NK-92 treated with Interleukin-12 subunit alpha and Interleukin-12 subunit beta, amount 100 ng/mL, for 24 hours (cell line): ENCODE measurements at regions not wholly inside any gene's neighbourhood (a gene's known extent, or its start where the extent isn't known, plus 50 kb on each side); places are given as distances from the start of the nearest gene placed in this dataset.

ENCODE experiments used
- DNase-seq: peaks from one replicate; lab custom pipeline; 2025; lab: John Stamatoyannopoulos, UW

- no peak for DNase-seq
These were observed 51.7 kb upstream of the RTL1 start for GRCh38 chr14:100955201-100955600.

GRCh38 chr14:100962494-100962893, 59.0 kb upstream of the RTL1 start:
- DNase-seq: no peak

DNA sequence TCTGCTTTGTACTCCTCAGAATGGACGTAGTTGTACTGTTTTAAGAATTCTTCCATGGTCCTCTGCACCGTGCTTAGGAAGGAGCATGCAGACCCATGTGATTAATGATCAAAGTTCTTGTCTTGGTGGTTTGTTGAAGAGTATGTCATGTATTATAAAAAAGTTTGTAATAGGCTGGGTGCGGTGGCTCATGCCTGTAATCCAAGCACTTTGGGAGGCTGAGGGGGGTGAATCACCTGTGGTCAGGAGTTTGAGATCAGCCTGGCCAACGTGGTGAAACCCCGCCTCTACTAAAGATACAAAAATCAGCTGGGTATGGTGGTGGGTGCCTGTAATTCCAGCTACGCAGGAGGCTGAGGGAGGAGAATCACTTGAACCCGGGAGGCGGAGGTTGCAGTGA, 61.8 kb upstream of the RTL1 start:
- DNase-seq: no peak

- DNase-seq: no peak
These were observed 63.7 kb upstream of the RTL1 start for GRCh38 chr14:100967178-100967577.

- DNase-seq: no peak
These were observed 64.4 kb upstream of the RTL1 start for GRCh38 chr14:100967930-100968329.

GRCh38 chr14:100972118-100972897, 68.8 kb upstream of the RTL1 start:
- no peak for DNase-seq

DNA sequence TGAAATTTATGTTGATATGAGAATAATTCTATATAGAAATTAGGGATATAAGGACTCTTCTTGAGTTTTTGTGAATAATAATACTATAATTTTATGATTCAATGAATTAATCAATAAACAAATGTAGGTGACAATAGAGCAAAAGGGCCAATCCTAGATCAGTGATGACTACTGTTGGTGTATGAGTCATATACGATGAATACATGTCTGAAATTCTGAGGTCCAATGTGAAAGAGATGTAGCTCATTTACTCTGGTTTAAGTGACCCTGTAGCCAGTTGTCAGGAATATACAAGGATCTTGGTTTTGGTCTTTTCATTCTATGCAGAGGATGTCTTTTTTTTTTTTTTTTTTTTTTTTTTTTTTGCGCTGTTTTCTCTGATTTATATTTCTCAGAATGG, 72.1 kb upstream of the RTL1 start:
- no peak for DNase-seq

GRCh38 chr14:100979079-100979478, 75.6 kb upstream of the RTL1 start:
- DNase-seq: no peak

DNA sequence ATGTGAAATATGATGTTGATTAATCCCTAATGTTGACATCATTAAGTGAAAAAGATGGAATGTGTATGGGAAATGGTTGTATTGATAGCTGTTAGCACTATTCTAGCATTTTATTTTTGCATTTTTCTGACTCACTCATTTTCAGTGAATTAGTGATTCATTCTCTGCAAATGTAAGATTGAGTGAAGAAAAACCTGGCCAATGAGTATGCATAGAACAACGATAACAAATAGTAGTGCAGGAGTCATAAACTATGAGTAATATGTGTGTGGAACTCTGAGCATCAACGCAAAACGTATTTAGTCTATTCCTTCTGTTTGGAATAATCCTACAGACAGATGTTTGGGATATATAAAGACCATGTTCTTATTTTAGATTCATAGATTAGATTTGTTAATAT, 76.3 kb upstream of the RTL1 start:
- no peak for DNase-seq

- DNase-seq: no peak
These were observed 77.3 kb upstream of the RTL1 start for GRCh38 chr14:100980823-100981222.

GRCh38 chr14:100981809-100982208, 78.3 kb upstream of the RTL1 start:
- no peak for DNase-seq

- DNase-seq: no peak
These were observed 78.8 kb upstream of the RTL1 start for GRCh38 chr14:100982353-100982752.

GRCh38 chr14:100982762-100983161, 79.2 kb upstream of the RTL1 start:
- DNase-seq: no peak

- no peak for DNase-seq
These were observed 80.2 kb upstream of the RTL1 start for GRCh38 chr14:100983710-100984109.

- no peak for DNase-seq
These were observed 84.5 kb upstream of the RTL1 start for GRCh38 chr14:100988011-100988410.

GRCh38 chr14:100988411-100988900, 84.9 kb upstream of the RTL1 start:
- DNase-seq: no peak

- no peak for DNase-seq
These were observed 85.4 kb upstream of the RTL1 start for GRCh38 chr14:100988956-100989355.

GRCh38 chr14:100989924-100990323, 86.4 kb upstream of the RTL1 start:
- DNase-seq: no peak

DNA sequence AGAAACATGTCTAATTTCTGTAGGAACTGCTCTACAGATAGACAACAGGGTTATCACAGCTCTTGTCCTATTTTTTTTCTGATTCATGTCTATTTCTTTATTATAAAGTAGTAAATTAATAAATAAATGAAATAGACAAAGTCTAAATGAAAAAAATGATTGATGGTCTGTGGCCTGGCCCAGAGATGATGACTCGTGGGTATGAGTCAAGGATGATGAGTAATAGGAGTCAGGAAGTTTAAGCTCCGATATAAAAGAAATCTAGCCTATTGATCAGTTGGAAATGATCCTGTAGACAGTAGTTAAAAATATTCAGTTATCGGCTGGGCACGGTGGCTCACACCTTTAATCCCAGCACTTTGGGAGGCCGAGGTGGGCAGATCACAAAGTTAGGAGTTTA, 90.6 kb upstream of the RTL1 start:
- no peak for DNase-seq

DNA sequence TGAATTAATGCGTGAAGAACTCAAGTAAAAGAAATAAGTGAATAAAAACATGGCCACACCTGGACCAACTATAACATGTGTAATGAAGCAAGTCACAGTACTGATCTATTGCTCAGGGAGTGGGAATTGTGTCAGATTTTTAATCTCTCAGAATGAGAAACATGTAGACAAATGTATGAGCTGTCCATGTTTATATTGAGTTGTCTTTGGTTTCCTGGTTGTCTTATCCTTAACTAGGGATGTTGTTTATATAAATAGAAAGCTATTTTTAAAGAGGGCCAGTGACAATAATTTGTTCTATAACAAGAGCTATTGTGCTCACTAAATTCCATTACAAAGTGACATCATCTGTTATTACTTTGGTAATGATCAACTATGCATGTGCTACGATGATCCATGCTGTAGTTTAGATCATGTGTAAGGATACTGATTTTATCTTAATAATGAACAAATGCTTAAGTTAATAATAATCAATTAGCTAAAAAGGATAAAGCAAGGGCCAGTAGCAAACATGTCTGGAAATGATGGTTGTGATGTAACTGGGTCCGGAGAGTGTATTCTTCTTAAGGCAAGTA, 91.3 kb upstream of the RTL1 start:
- no peak for DNase-seq

DNA sequence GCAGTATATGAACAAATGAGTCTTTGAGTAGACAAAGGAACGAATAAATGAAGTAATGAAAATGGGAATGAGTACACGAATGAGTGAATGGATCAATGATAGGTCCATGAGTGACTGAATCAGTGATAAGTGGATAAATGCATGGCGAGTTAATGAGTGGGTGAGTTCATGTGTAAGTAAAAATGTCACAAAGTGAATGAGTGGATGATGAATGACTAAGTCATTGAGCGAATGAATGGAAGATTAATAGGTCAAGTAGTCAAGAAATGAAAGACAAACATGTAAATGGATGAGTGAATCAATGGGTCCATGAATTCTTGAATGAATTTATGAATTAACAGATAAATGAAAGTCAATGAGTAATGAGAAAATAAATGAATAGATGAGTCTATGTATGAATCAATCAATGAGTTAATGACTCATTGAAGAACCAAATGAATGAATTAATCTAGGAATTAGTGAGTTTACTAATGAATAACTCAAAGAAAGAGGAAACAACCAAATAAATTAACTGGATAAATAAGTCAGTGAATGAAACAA, 97.3 kb upstream of the RTL1 start:
- no peak for DNase-seq

- DNase-seq: no peak
These were observed 98.0 kb upstream of the RTL1 start for GRCh38 chr14:101001311-101002069.

DNA sequence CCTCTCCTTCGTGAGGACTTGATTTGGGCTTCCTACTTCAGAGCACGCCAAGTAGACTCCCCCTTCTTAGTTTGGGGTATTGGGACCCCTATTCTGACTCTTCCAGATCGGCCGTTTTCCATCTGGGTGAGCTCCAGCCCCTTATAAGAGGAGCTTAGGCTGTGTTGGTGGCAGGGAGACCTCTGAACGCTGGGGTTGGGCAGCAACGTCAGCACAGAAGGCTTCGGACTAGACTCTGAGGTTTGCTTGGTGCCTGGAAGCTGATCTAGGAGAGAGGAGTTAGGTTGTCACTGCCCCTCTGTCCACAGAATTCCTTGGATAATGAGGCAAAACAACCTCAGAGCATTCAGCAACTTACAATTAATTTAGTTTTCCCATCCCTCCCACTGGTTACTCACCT, 99.2 kb upstream of the RTL1 start:
- DNase-seq: no peak
